NCI-H510A treated with DMSO at 0.1 percent for 48 hours (cell line): ENCODE measurements at regions not wholly inside any gene's neighbourhood (a gene's known extent, or its start where the extent isn't known, plus 50 kb on each side); places are given as distances from the start of the nearest gene placed in this dataset.
"Not testable (repeated sequence)": the region's sequence is repeated elsewhere in the genome, so short reads cannot be mapped to it uniquely, and the experiment has no call there.

ENCODE experiments used
- DNase-seq: peaks from one replicate; lab custom pipeline; 2025; lab: John Stamatoyannopoulos, UW

DNA sequence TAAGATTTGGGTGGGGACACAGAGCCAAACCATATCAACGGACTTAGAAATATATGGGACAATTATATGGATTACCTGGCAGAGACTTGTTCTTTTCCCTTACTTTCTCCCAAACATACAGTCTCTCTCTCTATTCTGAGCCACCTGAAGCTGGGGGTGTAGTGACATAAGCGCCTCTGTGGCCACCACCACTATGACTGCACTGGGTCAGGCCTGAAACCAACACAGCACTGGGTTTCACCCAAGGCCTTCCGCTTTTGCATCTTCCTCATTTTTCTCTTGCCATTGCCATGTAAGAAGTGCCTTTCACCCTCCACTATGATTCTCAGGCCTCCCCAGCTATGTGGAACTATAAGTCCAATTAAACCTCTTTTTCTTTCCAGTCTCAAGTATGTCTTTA is 514.5 kb upstream of the FOXG1 start:
- DNase-seq, result not testable (repeated sequence)

DNA sequence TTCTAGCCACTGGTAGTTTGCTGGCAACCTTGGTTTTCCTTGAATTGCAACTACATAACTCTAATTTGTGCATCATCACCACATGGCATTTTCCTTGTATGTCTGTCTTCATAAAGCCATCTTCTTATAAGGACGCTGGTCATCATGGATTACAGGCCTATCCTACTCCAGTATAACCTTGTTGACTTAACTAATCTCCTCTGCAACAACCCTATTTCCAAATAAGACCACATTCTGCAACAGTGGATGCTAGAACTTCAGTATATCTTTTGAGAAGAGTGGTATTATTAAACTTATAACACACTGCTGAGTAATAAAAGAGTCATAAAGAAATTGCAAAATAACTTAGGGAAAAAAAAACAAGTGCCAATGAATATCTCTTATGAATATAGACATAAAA is 511.8 kb upstream of the FOXG1 start:
- DNase-seq, result no peak

DNA sequence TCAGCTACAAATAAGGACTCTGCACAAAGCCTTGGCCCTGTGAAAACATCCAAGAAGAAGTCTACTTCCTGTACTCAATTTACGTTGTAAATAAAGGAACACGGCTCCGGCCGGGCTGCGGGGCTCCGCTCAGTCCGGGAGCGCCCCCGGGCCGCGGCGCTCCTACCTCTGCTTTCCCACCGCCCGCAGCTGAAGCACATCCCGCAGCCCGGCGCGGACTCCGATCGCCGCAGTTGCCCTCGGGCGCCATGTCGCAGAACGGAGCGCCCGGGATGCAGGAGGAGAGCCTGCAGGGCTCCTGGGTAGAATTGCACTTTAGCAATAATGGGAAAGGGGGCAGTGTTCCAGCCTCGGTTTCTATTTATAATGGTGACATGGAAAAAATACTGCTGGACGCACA is 502.3 kb upstream of the FOXG1 start:
- peak; percentile 7 for DNase-seq

DNA sequence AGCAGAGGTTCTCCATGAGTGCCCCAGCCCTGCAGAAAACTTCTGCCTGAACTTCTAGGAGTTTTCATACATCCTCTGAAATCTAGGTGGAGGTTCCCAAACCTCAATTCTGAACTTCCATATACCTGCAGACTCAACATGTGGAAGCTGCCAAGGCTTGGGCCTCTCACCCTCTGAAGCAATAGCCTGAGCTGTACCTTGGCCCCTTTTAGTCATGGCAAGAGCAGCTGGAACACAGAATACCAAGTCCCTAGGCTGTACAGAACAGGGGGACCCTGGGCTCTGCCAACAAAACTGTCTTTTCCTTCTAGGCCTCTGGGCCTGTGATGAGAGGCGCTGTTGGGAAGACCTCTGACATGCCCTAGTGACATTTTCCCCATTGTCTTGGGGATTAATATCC is 494.3 kb upstream of the FOXG1 start:
- DNase-seq, result no peak

DNA sequence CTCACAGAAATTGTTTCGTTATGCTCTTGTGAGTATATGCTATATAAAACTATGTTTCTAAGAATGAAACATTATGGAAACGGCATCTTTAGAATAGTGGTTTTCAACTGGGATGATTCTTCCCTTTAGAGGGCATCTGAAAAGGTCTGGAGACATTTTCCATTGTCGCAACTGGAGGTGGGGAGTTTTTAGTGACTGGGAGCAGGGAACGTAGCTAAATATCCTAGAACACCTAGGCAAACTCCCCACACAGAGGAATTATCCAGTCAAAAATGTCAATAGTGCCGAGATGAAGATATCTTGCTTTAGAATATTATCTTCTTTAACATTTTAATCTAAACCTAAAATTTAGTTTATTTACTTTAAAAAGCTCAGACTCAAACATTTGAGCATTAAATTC is 486.1 kb upstream of the FOXG1 start:
- no peak for DNase-seq

DNA sequence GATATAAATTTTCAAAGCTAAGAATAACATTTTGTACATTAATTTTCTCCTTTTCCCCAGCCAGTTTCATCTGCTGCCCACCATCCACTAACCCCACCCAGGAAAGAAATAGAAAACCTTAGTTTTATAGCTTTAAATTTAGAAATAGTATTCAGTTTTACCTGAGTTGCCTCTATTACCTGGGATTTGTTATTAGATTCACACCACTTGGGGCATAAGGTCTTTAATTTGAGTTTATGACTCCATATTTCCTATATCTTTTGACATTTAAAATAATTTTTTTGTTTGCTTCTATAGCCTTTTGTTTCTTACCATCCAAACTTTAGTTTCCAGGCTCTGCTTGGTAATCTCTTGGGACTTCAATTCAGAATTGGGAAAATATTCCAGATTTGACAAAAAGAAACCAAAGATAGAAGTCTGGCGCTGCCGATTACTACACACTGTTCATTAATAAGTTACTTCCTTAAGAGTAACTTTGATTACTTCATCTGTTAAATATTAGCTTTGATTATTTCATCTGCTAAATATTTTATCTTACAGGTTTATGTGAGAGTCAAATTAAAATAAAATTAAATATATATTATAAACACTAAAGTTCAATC is 485.5 kb upstream of the FOXG1 start:
- DNase-seq, result no peak

DNA sequence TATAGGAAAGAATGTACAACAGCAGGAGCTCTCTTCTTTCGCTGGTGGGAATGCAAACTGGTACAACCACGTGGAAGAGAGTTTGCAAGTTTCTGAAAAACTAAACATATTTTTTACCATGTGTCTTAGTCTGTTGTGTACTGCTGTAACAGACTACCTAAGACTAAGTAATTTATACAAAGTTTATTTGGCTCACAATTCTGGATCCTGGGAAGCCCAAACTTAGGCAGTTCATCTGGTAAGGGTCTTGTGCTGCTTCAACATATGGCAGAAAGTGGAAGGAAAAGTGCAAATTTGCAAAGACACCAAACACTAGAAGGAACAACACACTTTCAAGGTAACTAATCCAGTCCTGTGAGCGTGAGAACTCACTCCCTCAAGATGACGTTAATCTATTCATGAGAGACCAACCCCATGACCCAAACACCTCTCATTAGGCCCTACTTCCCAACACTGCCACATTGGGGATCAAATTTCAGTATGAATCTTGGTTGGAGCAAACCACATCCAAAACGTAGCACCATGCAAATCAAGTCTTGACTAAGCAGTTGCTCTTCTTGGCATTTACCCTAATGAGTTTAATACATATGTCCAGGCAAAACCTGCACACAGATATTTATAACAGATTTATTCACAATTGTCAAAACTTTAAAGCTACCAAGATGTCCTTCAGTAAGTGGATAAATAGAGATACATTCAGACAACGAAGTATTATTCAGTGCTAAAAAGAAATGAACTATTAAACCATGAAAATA is 481.9 kb upstream of the FOXG1 start:
- DNase-seq, result no peak

DNA sequence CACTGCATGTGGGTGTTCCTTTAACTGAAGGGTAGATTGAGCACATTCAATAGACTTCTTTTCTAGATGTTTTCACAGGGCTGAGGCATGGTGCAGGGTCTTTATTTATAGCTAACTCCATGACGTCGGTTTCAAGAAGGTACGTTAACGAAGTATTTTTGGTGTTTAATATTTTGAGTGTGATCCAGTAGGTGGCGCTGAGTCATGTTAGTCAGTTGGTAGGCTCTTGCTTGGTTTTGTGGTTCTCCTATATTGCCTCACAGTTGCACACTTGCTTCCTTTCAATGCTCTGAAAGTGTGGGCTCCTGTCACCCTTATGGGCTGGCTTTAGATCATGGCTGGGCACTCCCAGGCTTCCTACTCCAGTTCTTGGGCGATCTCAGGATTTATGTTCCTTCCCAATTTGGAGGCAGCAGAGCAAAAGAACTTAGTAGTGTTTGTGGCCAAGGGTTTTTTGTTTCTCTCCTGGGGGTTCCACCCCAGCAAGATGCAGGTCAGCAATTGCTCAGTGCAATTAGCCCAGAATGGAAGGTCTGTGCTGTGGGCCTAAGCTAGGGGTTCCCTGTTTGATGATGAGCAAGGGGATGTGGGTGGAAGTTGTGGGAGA is 471.6 kb upstream of the FOXG1 start:
- DNase-seq, result no peak

DNA sequence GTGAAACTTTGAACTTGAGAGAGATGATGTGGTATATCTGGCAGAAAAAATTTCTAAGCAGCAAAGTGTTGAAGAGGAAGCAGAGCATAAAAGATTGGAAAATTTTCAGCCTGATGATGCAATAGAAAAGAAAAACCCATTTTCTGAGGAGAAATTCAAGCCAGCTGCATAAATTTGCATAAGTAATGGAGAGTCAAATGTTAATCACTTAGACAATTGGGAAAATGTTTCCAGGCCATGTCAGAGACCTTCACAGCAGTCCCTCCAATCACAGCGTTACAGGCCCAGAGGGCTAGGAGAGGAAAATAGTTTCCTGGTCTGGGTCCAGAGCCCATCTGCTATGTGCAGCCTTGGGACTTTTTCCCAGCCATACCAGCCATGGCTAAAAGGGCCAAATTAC is 469.0 kb upstream of the FOXG1 start:
- DNase-seq, result no peak

DNA sequence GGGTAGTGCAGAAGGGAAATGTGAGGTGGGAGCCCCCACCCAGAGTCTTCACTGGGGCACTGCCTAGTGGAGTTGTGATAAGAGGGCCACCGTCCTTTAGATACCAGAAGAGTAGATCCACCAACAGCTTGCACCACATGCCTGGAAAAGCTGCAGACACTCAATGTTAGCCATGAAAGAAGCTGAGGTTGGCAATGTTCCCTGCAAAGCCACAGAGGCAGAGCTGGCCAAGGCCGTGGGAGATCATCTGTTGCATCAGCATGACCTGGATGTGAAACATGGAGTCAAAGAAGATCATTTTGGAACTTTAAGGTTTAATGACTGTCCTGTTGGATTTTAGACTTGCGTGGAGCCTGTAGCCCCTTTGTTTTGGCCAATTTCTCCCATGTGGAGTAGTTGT is 468.4 kb upstream of the FOXG1 start:
- no peak for DNase-seq

DNA sequence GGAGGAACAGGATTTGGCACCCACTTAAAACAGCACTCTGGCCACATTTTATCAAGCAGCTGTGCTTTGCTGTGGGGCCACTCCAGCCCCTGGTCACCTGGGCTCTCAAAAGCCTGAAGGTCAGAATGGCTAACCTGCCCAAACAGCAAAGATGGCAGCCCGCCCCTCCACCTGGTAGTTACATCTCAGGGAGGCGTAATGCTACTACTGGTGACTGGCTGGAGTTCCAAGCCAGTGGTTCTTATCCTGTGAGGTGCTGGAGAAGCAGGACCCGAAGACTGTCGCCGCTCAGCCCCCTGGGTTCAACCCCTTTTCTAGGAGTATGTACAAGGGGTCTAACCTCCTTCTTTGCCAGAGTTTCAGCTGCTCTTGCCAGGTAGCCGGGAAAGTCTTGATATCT is 467.4 kb upstream of the FOXG1 start:
- no peak for DNase-seq

DNA sequence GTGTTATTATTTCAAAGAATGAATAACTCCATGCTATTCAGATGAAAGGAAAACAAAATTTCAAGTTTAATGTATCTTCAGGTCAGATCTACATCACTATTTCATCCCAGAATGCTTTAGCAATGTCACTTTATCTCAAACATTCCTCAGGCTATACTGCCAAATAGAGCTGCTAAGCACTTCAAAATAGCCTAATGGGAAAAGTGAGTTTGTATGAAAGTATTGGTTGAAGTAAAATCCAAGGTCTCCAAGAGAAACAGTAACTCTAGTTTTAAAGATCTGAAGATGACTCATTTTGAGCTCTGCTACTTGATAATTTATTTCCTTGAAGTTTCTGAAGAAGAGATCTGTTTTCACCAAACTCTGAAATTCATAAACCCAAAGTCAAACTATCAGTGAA is 466.2 kb upstream of the FOXG1 start:
- DNase-seq, result no peak

DNA sequence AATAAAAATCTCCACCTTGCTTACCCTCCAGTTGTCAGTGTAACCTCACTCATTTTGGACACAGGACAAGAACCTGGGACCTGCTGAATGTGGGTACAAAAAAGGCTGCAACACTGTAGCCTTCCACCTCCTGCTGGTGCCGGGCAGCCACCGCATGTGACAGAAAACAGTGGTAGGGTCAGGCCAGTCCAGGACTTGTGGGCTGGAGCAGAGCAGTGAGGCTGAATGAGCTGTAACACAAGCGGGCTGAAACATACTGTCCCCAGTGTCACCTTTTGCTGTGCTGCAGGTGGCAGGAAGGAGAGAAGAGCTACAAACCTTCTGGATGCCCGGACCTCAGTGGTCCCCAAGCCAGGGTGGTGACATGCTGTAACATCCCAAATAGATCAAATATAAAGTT is 465.4 kb upstream of the FOXG1 start:
- no peak for DNase-seq

DNA sequence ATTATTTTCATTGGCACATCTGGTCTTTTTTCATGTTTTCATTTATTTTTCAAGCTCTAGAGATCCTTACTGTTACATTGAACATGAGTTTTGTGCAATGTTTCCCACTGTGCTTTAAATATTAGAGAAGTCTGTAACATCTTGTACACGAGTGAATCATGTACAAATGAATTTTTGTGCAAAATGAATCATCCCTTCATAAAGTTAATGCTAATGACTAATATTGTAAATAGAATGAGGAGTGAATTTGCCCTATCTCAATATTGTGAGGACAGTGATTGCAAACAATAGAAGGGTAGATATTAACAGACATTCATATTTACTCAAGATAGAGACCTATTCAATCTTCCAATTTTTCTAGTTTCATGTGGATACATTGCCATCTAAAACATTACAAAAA is 463.3 kb upstream of the FOXG1 start:
- DNase-seq, result no peak

DNA sequence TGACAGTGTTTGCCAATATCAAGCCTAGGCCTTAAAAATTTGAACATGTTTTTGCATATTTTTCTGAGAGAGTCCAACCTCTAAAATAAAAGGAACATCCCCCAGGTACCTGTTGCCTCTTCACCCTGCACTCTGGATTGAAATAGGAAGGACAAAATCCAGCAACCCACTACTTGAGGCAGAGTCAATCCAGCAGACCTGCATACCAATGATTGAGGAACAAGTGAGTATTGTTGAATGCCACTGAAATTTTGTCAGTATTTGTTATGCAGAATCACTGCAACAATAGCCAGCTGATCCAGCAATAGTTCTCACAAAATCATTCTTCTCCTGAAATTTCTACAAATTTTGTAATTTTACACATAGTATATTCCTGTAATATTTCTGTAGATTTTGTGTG is 460.6 kb upstream of the FOXG1 start:
- no peak for DNase-seq

DNA sequence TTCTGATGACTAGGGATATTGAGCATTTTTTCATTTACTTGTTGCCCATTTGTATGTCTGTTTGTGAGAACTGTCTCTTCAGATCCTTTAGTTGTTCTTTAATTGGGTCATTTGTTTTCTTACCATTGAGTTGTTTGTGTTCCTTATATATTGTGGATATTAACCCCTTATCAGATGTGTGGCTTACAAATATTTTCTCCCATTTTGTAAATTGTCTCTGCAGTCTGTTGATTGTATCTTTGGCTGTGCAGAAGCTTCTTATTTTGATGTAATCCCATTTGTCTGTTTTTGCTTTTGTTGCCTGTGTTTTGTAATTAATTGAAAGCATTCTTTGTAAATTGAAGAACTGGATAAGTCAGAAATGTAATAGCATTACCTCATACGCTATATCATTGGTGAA is 459.1 kb upstream of the FOXG1 start:
- DNase-seq, result no peak

DNA sequence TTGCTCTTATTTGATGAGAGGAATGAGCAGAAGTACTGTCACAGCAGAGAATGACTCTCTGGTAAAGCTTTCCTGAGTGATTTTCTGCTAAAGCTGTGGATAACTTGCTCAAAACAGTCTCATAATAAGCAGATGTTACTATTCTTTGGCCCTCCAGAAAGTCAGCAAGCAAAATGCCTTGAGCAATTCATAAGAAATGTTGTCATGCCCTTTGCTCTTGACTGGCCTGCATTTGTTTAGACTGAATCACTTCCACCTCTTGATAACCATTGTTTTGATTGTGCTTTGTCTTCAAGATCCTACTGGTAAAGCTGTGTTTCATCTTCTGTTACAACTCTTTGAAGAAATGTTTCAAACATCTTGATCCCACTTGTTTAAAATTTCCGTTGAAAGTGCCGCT is 457.9 kb upstream of the FOXG1 start:
- no peak for DNase-seq

DNA sequence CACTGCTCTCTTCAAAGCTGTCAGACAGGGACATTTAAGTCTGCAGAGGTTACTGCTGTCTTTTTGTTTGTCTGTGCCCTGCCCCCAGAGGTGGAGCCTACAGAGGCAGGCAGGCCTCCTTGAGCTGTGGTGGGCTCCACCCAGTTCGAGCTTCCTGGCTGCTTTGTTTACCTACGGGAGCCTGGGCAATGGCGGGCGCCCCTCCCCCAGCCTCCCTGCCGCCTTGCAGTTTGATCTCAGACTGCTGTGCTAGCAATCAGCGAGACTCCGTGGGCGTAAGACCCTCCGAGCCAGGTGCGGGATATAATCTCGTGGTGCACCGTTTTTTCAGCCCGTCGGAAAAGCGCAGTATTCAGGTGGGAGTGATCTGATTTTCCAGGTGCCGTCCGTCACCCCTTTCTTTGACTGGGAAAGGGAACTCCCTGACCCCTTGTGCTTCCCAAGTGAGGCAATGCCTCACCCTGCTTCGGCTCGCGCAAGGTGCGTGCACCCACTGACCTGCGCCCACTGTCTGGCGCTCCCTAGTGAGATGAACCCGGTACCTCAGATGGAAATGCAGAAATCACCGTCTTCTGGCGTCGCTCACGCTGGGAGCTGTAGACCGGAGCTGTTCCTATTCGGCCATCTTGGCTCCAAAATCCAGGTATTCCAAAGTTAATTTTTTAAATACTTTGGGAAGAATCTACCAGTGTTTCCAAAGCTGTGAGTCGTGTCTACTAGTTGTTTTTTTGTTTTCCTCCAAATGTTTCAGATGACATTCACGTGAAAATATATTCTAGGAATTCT is 448.5 kb upstream of the FOXG1 start:
- DNase-seq, result not testable (repeated sequence)

DNA sequence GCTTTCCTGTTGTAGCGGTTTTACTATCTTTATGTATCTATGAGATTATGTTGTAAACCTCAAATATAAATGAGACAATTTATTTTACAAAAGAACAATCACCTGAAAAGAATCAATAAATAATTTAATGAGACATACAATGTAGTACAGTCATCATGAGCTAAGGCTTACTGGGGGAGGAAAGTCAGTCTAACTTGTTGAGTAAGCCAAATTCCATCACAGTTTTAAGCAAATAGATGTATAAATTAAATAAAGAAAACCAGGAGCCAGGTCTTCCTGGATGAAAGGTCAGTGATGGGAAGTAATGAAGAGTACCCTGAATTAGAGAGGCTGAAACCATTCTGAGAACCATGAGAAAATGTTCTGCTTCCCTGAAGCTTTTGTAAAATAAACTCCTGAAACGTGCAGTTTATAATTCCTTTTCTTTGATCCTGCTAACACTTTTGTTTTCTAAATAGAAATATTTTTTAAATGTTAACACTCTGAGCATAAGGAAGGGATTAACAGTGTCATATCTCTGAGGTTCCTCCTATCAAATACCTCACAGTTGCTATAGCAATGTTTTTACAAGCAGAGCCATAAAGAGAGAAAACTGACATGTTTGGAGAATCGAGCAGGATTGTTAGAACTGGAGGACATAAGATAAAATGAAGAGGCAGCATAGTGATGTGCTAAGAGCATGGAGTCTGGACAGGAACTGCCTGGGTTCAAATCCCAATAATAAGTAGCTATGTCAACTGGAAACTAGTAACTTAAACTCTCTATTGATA is 444.9 kb upstream of the FOXG1 start:
- no peak for DNase-seq

DNA sequence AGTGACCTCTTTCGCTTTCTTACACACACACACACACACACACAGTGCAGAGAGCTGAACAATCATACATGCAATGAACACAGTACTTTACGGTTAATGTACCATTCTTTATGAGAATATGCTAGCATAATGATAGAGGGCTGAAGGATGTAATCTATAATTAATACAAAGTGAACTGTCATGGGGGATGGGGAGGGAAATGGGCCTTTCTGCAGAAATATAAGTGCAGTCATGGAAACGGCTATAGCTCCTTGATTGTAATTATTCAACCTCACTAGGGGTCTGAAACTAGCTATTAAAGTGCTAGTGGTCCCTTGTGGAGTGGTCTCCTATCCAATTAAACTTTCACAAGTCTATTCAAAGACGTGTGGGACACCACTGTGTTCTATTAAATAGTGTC is 443.2 kb upstream of the FOXG1 start:
- no peak for DNase-seq

DNA sequence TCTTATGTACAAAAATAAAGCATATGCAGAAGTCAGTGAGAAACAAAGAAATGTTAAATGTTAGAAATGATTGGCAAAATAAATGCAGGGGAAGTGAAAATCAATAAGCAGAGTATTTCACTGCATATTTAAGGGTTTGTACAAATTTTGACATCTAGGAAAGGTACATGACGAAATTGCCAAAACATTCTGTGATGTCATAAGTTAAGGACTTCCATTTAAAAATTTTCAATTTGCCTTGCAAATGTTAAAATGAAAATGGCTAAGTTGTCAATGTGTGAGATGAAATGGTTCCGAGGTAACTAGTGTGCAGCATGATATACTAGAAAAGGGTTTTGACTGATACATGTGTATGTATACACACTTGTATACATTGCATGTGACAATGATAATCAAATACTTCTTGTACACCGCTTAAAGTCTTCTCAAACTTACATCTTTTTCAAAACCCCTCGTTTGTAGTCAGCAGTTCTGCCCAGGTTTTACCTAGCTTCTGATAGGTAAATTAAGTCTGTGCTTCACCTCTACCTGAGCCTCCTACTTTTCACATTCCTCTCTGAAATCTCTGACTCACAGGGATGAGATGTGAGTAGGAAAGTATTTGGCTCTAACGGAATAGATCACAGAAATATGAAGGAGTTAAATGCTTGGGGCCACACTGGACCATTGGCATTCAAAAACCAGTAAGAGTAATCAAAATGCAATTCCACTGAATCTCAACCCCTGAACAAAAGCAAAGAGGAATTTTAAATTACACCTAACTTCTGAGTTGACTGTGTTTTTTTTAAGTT is 442.4 kb upstream of the FOXG1 start:
- DNase-seq, result no peak
